Activated CD8-positive, alpha-beta memory T cell treated with anti-CD3 and anti-CD28 coated beads for 1 hour (primary cell): ENCODE measurements at regions not wholly inside any gene's neighbourhood (a gene's known extent, or its start where the extent isn't known, plus 50 kb on each side); places are given as distances from the start of the nearest gene placed in this dataset.

Experiments used
- DNase-seq, 2 donors: peaks; one replicate each; pipeline ENCODE4 v3.0.0-alpha.2; 2020; ENCODE audit warnings: low read depth in 1 of 2; ENCODE audit errors: extremely low read depth in 1 of 2

- DNase-seq, result no peak
Measured at GRCh38 chrX:51798701-51799100, 55.5 kb downstream of the GSPT2 start.

- DNase-seq, result peak; percentile 19 to 21
Measured at GRCh38 chrX:51802917-51803688, 59.9 kb downstream of the GSPT2 start.

GRCh38 chrX:51803833-51804232 lies 60.6 kb downstream of the GSPT2 start:
- DNase-seq, result no peak

- no peak for DNase-seq
Measured at GRCh38 chrX:51804741-51805140, 61.5 kb downstream of the GSPT2 start.

- no peak for DNase-seq
Measured at GRCh38 chrX:51813886-51814460, 70.7 kb downstream of the GSPT2 start.

- DNase-seq, result no peak
Measured at GRCh38 chrX:51824061-51824460, 69.4 kb upstream of the MAGED1 start.

GRCh38 chrX:51825436-51825835 lies 68.0 kb upstream of the MAGED1 start:
- no peak for DNase-seq

GRCh38 chrX:51834076-51834475 lies 59.3 kb upstream of the MAGED1 start:
- no peak for DNase-seq

GRCh38 chrX:51836823-51837222 lies 56.6 kb upstream of the MAGED1 start:
- DNase-seq, result no peak

GRCh38 chrX:51837451-51837850 lies 56.0 kb upstream of the MAGED1 start:
- no peak for DNase-seq

- no peak for DNase-seq
Measured at GRCh38 chrX:51837921-51838320, 55.5 kb upstream of the MAGED1 start.
